Fibroblast of villous mesenchyme (primary cell): ENCODE measurements at regions not wholly inside any gene's neighbourhood (a gene's known extent, or its start where the extent isn't known, plus 50 kb on each side); places are given as distances from the start of the nearest gene placed in this dataset.

Experiments used
- DNase-seq: peaks from one replicate; pipeline ENCODE4 v3.0.0-alpha.2; 2010; ENCODE audit warnings: low read depth
- H3K4me3 ChIP-seq: 2 replicates; pipeline ENCODE4 v1.5.1; 2011; ENCODE audit warnings: low read depth, mild to moderate bottlenecking, low read length
- TF ChIP-seq, protein P1 (sequence below): IDR thresholded peaks from 2 replicates; pipeline ENCODE4 v1.5.1; 2012; ENCODE audit warnings: low read depth, mild to moderate bottlenecking, low read length; ENCODE audit not compliant: insufficient read depth

DNA sequence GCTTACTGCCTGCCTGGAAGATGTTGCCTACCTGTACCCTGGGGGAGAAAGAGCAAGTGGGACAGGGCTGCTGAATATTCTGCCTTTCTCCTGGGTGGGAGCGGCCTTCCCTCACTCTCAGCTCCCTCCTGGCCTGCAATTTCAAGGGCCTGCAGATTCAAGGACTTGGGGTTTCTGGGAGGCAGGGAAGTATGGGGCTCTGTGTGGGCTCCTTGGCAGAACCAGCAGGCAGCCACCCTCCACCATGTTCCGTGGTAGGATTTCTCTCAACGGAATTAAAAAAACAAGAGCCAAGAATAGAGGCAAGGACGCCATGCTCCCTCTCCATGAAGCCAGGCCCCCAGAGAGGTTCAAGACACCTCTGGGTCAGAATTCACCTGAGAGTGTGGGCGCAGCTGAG, 127.7 kb downstream of the NAV1 start:
- H3K4me3 ChIP-seq, result no peak overlapping the region
- DNase-seq, result no peak
- TF ChIP-seq, protein P1, sequence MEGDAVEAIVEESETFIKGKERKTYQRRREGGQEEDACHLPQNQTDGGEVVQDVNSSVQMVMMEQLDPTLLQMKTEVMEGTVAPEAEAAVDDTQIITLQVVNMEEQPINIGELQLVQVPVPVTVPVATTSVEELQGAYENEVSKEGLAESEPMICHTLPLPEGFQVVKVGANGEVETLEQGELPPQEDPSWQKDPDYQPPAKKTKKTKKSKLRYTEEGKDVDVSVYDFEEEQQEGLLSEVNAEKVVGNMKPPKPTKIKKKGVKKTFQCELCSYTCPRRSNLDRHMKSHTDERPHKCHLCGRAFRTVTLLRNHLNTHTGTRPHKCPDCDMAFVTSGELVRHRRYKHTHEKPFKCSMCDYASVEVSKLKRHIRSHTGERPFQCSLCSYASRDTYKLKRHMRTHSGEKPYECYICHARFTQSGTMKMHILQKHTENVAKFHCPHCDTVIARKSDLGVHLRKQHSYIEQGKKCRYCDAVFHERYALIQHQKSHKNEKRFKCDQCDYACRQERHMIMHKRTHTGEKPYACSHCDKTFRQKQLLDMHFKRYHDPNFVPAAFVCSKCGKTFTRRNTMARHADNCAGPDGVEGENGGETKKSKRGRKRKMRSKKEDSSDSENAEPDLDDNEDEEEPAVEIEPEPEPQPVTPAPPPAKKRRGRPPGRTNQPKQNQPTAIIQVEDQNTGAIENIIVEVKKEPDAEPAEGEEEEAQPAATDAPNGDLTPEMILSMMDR, result no peak

DNA sequence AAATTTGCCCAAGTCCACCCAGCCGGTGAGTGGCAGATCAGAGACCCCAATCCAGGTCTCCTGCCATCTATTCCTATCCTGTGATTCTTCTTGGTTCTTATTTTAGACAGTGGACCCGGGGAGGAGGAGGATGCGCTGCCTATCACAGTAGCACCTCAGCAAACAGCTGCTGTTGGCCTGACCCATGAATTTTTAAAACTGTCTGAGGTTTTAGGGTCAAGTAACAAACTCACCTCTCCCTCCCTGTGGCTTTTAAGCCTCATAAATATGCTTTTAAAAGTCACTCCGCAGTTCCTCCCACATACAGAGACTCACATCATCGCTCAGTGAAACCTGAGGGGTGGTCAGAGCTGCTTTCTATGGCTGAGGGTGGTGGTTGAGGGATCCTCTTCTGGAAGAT, 128.6 kb downstream of the NAV1 start:
- peak; percentile 26 for DNase-seq
- no peak overlapping the region for H3K4me3 ChIP-seq
- TF ChIP-seq, protein P1, result no peak

DNA sequence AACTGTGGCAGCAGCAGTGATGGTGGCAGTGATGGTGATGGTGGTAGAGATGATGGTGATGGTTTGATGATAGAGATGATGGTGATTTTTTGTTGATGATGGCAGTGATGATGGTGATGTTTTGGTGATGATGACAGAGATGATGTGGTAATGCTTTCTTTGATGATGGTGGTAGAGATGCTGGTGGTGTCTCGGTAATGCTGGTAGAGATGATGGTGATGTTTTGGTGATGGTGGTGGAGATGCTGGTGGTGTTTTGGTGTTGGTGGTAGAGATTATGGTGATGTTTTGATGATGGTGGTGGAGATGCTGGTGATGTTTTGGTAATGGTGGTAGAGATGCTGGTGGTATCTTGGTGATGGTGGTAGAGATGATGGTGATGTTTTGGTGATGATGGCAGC, 131.6 kb downstream of the NAV1 start:
- no peak overlapping the region for H3K4me3 ChIP-seq
- DNase-seq, result no peak
- TF ChIP-seq, protein P1, result no peak

DNA sequence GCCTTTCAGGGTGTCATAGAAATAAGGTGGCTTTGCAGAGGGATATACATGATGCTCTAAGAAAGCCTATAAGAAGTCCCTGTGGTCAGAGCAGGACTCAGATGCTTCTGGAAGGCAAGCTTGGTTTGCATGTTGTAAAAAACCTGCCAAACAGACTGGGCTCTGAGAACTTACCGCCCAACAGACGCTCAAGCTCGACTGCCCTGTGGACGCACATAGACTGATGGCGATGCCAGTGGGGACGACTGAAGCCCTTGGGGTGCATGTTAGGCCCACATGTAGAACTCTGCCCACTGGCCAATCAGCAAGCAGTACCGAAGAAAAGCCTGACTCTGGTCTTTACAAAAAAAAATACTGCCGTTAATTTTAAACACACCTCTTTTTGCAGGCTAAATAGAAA, 133.8 kb downstream of the NAV1 start:
- TF ChIP-seq, protein P1, result no peak
- DNase-seq, result no peak
- H3K4me3 ChIP-seq, result no peak overlapping the region

DNA sequence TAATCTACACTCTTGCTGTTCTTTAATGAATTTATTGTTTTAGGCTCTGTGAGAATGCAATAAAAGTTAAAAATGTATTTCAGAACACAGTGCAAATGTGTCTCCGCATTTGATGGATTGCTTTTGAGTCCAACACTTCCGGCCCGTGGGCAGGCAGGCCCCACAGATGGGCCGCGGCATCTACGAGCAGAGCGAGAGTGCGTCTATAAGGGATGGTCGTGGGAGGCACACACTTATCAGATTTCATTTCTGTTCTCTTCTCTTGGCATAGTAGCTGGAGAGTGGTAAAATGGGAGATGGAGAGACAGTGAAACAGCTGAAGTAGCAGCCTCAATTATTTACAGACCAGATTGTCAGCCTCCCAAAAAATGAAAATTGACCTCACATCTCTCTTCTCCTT, 134.2 kb downstream of the NAV1 start:
- no peak for DNase-seq
- TF ChIP-seq, protein P1, result no peak
- H3K4me3 ChIP-seq, result no peak overlapping the region

DNA sequence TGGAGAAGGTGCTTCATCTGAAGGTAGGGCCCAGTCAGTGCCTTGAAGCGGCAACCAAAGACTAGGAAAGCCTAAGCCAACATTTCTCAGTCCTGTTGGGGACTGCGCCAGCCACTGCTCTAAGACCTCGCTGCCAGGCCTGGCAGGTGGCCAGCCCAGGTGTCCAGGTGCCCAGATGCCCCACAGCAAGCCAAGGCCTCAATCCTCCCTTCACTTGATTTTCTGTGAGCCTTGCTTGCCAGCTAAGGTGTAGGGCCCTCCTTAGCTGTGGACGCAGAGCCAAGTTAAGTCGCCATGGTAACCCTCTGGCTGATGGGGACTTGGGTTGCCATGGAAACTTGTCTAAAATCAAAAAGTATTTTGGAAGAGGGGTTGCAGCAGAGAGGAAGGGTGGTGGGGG, 135.0 kb downstream of the NAV1 start:
- DNase-seq, result no peak
- TF ChIP-seq, protein P1, result no peak
- no peak overlapping the region for H3K4me3 ChIP-seq

DNA sequence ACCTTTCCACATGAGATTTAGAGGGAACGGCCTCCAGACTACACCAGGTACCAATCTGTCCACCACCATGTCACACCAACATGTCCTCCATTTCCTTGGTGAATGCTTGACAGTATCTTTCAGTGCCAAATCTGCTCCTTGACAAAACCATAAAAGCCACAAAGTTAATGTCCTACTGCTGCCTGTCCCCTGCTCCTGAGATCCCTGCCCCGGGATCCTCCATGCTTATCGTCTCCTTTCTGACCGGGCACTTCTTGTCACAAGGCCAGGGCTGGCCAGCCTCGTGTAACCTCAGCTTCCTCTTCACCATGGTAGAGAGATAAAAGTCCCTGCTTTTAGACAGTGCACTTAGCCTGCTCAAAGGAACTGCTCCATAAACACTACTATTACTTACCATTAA, 136.2 kb downstream of the NAV1 start:
- peak; percentile 46 for DNase-seq
- TF ChIP-seq, protein P1, result no peak
- no peak overlapping the region for H3K4me3 ChIP-seq
